K562 (cell line): ENCODE measurements at regions not wholly inside any gene's neighbourhood (a gene's known extent, or its start where the extent isn't known, plus 50 kb on each side); places are given as distances from the start of the nearest gene placed in this dataset.

Source experiments
- NFYB ChIP-seq: IDR thresholded peaks from 2 replicates; pipeline ENCODE4 v1.6.1; 2011; ENCODE audit warnings: mild to moderate bottlenecking, moderate library complexity; ENCODE audit not compliant: insufficient read length; ENCODE audit errors: extremely low read depth
- TRIM24 ChIP-seq, 2 experiments: fragments of 450-650 bp; IDR thresholded peaks; 2 replicates each; pipeline ENCODE4 v1.6.1; 2016
- TF ChIP-seq, protein P1 (sequence below), 3 experiments: IDR thresholded peaks in 2 of 3; conservative IDR thresholded peaks in 1 of 3; 2 replicates each; pipeline ENCODE4 v1.5.1; 2011 to 2012; ENCODE audit warnings: low read length in 3 of 3, mild to moderate bottlenecking in 3 of 3, control low read depth in 2 of 3, improper control_type of control experiment in 1 of 3, inconsistent platforms in 1 of 3, low read depth in 1 of 3, mixed read lengths in 1 of 3, moderate library complexity in 1 of 3; ENCODE audit not compliant: insufficient read depth in 2 of 3

- TF ChIP-seq NFYB, result no peak
- TF ChIP-seq, protein P1, sequence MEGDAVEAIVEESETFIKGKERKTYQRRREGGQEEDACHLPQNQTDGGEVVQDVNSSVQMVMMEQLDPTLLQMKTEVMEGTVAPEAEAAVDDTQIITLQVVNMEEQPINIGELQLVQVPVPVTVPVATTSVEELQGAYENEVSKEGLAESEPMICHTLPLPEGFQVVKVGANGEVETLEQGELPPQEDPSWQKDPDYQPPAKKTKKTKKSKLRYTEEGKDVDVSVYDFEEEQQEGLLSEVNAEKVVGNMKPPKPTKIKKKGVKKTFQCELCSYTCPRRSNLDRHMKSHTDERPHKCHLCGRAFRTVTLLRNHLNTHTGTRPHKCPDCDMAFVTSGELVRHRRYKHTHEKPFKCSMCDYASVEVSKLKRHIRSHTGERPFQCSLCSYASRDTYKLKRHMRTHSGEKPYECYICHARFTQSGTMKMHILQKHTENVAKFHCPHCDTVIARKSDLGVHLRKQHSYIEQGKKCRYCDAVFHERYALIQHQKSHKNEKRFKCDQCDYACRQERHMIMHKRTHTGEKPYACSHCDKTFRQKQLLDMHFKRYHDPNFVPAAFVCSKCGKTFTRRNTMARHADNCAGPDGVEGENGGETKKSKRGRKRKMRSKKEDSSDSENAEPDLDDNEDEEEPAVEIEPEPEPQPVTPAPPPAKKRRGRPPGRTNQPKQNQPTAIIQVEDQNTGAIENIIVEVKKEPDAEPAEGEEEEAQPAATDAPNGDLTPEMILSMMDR (IDR thresholded peaks at IDR 0.05 in 2 of 3, conservative IDR thresholded peaks at IDR 0.05 in 1 of 3; ENCODE audit: insufficient read depth in 2 of 3, low read depth in 1 of 3, low read length in 3 of 3), result no peak
- TF ChIP-seq TRIM24 (IDR thresholded peaks at IDR 0.05), result no peak
These were observed 102.3 kb upstream of the GULP1 start for GRCh38 chr2:188189356-188189755.
